ENCODE measurements at regions not wholly inside any gene's neighbourhood (a gene's known extent, or its start where the extent isn't known, plus 50 kb on each side); places are given as distances from the start of the nearest gene placed in this dataset.

DNA sequence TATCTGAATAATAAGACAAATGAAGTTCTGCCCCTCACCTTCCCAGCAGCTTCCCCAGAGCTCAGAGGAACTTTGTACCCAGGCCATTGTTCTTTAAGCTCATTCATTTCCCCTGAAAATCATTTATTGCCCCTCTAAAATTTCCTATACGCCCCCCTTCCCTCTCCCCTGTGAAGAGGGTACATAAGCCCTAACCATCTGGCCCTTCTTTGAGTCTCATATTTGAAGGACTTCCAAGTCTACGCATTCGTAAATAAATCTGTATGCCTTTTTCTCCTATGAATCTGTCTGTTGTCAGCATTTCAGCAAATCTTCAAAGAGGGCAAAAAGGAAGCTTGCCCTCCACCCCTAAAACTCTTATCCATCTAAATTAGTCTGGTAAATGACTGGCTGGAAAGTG is 73.1 kb upstream of the DST start:
- no peak for DNase-seq (ENCODE audit: low read depth)

DNA sequence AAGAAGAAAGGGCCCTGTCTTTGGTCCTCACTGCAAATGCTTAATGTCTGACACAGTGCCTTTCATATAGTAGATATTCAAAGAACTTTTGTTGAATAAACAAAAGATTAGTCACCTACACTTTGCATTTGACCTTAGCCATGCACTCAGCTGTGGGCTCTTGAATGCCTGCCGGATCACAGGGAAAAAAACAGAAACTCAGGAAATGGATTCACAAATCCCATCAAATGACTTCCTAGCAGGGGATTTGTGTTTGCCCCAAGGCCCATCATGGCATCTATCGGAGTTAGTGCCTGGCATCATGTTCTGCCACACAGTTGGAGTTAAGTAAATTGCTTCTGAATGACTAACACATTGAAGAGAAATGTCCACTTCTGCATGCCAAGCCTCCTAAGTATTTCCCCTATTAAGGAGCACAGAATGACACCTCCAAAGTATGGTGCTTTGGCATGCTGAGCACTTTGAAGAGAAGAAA is 72.3 kb upstream of the DST start:
- no peak for DNase-seq (ENCODE audit: low read depth)

DNA sequence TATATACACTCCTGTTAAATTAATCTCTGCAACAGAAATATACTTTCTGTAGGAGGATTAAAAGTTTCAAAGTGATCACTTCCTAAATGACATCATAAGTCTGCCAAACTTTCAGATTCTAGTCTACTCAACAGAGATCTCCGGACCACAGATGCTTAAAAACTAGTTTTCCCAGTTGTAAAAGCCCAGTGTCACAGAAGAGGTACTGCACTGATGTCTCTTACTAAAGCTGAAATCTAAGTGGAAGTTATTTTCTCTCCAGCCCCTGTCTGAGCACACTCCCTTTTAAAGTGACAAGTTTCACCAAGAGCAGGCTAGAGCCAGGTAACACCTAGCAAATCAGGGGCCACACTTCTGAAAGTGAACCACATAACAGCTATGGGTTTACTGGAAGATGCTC is 71.6 kb upstream of the DST start:
- no peak for DNase-seq (ENCODE audit: low read depth)

DNA sequence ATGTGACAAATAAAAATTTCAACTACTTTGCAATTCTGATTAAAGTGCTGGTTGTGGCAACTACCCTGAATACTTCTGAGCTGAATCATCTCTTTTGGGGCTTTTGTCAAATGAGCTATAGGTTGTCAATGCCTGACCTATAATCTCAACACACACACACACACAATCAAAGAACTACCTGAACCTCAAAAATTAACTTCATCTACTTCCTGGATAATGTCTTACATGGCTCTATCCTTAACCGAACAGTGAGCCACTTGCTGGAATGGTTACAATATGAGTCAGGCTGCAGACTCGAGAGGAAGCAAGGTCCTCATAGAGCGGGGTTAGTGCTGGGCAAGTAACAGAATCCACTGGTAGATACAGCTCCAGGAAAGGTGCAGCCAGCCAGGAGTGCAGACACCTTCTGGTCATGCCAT is 70.6 kb upstream of the DST start:
- no peak for DNase-seq (ENCODE audit: low read depth)

DNA sequence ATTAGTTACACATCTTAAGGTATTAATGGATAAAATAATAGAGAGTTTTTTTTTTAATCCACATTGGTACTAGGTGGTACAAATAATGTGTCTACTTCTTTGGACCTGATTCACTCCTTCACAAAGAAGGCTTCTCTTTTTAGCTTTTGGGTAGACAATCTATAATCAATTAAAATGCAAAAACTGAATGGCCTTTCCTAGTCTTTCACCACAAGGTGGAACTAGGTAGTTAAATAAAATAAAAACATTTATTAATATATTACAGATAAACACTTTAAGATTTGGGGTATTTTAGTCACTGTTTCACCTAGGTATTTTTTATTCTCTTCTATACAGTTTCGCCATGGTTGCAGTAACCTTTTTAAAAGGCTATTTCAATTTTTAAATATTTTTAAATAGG is 68.3 kb upstream of the DST start:
- no peak for DNase-seq (ENCODE audit: low read depth)

DNA sequence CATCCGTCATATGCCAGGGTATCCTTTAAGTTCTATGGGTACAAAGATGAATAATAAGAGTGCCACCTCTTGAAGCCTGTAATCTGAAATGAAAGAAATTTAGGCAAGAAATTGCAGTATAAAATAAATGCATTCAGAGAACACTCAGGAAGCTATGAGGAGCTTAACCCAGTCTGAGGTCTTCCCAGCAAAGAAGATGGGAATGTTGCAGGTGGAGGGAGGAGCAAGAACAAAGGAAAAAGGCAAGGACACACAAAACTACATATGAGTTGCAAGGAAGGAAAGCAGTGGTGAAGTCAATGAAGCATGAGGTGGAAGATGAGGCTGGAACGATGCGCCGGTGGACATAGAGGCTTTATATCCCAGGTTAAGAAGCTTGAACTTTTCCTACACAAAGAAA is 67.0 kb upstream of the DST start:
- DNase-seq (ENCODE audit: low read depth), result no peak

DNA sequence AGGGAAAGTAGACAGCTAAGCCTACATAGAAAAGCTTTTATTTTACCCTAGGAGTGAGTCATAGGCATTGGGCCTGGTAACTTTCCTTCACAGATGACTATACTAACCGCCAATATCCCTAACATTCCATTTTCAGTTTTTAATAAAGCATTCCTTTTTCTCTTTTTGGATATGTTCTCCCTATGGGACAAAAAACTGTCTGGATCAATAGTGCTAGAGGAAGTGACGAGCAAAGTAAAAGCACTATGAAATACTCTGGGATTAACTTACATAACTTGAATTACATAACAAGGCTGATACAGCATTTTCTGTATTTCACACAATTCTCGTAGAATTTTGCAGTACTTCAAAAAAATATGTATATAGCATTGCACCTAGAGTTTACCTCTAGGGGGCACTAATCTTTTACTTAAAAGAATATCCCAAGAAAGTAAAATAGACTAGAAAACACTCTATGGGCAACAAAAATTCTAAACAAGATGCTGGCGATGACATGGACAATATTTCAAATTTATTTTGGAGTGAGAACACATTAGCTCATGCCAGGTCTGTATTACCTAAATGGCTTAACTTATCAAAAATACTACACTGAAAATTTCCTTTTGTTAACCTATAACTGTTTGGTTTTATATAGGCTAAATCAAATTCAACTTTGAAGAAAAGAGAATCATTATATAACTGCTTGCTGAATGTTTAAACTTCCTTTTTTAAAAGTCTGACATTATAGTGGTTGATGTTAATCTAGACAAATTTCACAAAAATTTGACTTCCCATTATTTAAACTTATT is 66.3 kb upstream of the DST start:
- no peak for DNase-seq (ENCODE audit: low read depth)

DNA sequence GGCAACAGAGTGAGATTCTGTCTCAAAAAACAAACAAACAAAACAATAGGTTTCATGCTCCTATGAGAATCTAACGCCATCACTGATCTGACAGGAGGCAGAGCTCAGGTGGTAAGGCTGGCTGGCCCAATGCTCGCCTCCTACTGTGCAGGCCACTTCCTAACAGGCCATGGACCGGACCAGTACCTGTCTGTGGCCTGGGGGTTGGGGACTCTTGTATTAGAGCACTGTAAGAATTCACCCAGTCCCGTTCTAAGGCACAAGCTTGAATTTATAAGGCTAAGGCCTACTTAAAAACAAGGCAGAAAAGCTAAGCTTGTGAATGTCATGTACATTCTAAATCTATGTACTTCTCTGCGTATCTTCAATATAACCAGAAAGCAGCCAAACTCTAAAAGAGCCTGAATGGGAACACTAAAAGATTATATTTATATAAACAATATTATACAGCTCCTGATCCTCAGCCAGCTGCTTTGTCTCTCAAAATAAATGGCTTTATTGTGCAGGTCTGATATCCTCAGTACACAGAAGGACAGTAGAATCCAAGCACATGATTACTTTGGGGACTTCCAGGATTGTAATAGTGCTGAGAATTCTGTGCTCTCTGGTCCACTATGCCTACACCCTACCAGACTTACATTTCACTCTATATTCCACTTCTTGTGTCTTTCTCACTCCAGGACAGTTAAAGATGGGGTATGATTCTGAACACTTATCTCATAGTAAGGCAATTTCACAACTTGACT is 64.5 kb upstream of the DST start:
- DNase-seq (ENCODE audit: low read depth), result no peak

DNA sequence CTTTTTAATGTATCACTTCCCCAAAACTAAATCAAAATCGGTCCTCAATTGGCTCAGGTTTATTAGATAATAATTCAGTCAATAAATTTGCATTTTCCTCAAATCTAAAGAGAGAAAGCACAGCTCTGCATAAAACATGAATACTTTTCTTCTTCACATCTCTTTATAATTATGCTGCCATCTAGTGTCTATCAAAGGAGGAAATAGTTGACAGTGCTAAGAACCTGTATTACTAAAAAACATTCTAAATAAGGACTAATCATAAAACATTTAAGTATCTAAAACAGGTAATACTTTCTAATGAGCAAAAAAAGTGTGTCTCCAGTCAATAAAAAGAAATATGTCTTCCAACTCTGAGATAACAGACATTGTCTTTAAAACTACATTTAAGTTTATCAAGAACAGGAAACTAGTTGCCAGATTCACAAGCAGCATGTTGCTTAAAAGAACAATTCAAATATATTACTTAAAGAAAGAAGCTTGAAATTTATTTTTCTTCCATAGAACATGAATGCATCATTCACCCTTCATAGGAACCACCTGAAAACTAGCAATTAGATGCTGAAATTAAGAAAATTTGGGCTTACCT is 56.5 kb upstream of the DST start:
- no peak for DNase-seq (ENCODE audit: low read depth)

DNA sequence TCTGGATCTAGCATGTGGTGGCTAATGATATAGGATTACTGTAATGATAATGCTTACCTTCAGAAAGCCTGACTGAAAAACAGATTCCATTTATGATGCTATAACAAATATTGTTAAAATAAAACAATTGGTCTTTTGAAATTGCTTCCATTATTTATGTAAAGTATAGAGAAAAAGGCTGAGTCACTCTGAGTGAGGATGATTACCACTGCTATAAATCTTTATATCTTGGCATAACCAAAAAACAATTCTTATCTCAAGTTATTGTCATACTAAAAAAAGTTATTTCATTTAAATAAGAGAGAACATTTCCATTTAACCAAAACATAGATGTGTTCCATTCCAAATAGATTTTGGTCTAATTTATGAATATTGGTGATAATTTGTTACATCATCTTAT is 53.0 kb upstream of the DST start:
- DNase-seq (ENCODE audit: low read depth), result no peak

DNA sequence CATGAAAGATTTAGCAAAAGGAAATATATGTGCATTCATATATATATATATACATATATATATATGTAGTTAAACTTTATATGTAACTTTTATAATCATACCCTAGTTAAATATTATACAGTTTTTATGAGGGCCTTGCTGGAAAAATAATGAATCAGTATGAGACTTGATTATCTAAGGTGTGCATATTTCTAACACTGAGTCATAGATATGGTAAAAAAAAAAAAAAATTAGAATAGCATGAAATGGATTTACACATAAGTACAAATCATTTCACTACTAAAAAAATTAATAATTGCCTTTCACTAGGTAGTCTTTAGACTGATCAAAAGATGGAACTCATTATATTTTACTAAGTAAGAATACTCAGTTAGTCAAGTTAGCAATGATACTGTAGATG is 51.3 kb upstream of the DST start:
- DNase-seq (ENCODE audit: low read depth), result no peak

DNA sequence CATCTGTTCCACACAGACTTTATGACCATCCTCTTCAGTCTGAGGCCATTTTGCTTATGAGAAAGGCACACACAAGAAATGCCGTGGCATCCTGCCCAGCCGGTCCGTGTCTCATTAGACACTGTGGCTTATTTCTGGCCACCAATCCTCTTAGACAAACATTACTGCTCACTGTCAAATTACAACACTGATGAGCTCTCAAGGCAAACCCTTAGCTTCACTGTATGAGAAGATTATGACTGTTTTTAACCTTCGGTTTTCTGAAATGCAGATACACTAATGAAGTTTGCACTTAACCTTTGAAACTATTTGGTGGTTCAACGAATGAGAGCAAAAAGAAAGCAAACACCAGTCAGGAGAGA is 50.5 kb upstream of the DST start:
- no peak for DNase-seq (ENCODE audit: low read depth)

DNA sequence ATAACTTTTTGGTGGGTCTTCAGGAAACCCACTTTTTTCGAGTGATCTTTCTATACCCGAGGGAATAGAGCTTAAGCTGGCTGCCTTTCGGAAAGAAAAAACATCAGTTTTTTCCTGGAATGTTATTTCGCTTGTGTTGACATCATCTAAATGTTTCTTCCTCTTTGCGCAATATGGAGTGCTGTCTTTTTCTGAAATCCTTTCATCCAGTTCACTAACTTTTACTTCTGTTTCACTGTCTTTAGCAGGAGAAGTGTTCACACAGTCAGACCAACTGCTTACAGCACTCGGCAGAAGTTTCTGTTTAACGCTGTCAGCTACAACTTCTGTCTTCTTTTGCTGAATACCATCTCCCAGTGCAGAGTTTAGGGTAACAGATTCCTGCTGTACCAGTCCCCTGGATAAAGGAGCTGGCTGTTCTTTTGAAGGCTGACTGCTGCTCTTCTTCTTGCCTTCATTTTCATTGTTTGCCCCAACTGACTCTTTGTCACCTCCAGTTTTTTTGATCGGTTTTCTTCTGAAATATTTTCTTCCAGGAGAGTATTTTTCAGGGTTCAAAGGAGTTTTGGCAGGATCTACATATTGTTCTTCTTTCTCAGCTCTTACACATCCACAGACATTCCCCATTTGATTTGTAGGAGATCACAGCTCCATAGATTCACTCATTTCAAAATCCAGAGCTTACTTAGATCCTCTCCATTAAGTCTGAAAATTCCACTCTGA is 50.0 kb upstream of the DST start:
- DNase-seq (ENCODE audit: low read depth), result no peak

Data from stimulated activated CD8-positive, alpha-beta memory T cell treated with anti-CD3 and anti-CD28 coated beads, Interleukin-4, amount 100 ng/mL, for 24 hours (primary cell).